ENCODE measurements at regions not wholly inside any gene's neighbourhood (a gene's known extent, or its start where the extent isn't known, plus 50 kb on each side); places are given as distances from the start of the nearest gene placed in this dataset.

DNA sequence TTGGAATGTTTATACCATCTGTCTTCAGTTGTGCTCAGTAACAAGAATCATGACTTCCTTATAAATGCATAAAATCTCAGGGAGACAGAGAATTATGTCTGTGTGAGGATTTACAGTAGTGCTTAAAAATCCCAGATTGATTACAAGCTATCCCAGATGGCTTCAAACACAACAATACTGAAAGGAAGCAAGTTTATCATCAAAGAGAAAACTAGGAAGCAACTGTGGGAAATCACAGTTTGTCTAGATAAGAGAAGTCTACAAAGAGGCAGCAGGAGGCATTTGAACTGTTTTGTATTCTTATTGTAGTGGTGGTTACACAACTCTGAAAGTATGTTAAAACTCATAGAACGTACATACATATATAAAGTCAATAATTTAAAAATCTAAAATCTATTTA lies 104.4 kb upstream of the SALL4 start:
- Histone ChIP-seq H3K9me3 (ENCODE audit: insufficient read depth, low read length) (no peaks in the 10 kb centered on the region), H3K4me3 (ENCODE audit: insufficient read length, low read depth) (no peak overlapping the region), H3K4me1 (ENCODE audit: insufficient read depth, insufficient read length) (no peaks in the 10 kb centered on the region), H3K9ac (ENCODE audit: insufficient read length, low read depth) (no peak overlapping the region), H3K36me3 (ENCODE audit: insufficient read depth, insufficient read length, low read length) (no peaks in the 10 kb centered on the region), H3K27me3 (ENCODE audit: insufficient read depth, insufficient read length) (no peaks in the 10 kb centered on the region)
- no peak for DNase-seq (ENCODE audit: low read depth, low spot score)
- no peak for TF ChIP-seq YY1 (IDR thresholded peaks at IDR 0.05; ENCODE audit: insufficient read depth, insufficient read length)
- TF ChIP-seq SUZ12 (IDR thresholded peaks at IDR 0.05; ENCODE audit: extremely low read depth, insufficient read depth, insufficient read length), result no peak
- no peak for TF ChIP-seq ZNF274 (IDR thresholded peaks at IDR 0.05; ENCODE audit: low read depth, low read length)

DNA sequence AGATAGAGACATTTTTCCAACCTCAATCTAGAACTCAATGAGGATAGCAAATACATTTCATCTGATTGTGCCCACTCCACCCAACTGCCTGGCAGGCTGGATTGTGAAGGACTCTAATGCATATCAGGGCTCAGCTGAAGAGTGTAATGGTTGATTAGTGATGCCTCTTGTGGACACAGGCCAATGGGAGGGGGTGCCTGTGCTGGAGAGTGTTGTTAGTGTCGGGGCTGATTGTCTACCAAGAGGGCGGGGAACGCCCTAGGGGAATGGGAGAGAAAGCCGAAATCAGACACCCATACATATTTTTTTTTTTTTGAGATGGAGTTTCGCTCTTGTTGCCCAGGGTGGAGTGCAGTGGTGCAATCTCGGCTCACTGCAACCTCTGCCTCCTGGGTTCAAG lies 103.7 kb upstream of the SALL4 start:
- Histone ChIP-seq H3K9me3 (ENCODE audit: insufficient read depth, low read length) (no peaks in the 10 kb centered on the region), H3K4me3 (ENCODE audit: insufficient read length, low read depth) (no peak overlapping the region), H3K9ac (ENCODE audit: insufficient read length, low read depth) (no peak overlapping the region), H3K36me3 (ENCODE audit: insufficient read depth, insufficient read length, low read length) (no peaks in the 10 kb centered on the region), H3K4me1 (ENCODE audit: insufficient read depth, insufficient read length) (no peaks in the 10 kb centered on the region), H3K27me3 (ENCODE audit: insufficient read depth, insufficient read length) (no peaks in the 10 kb centered on the region)
- DNase-seq (ENCODE audit: low read depth, low spot score), result no peak
- TF ChIP-seq ZNF274 (IDR thresholded peaks at IDR 0.05; ENCODE audit: low read depth, low read length), result no peak
- TF ChIP-seq SUZ12 (IDR thresholded peaks at IDR 0.05; ENCODE audit: extremely low read depth, insufficient read depth, insufficient read length), result no peak
- TF ChIP-seq YY1 (IDR thresholded peaks at IDR 0.05; ENCODE audit: insufficient read depth, insufficient read length), result no peak

- H3K9ac ChIP-seq (ENCODE audit: insufficient read length, low read depth), result no peak overlapping the region
- no peak overlapping the region for H3K4me3 ChIP-seq (ENCODE audit: insufficient read length, low read depth)
- no peaks in the 10 kb centered on the region for H3K36me3 ChIP-seq (ENCODE audit: insufficient read depth, insufficient read length, low read length)
- DNase-seq (ENCODE audit: low read depth, low spot score), result no peak
- no peak for TF ChIP-seq ZNF274 (IDR thresholded peaks at IDR 0.05; ENCODE audit: low read depth, low read length)
- no peak for TF ChIP-seq YY1 (IDR thresholded peaks at IDR 0.05; ENCODE audit: insufficient read depth, insufficient read length)
- no peak for TF ChIP-seq SUZ12 (IDR thresholded peaks at IDR 0.05; ENCODE audit: extremely low read depth, insufficient read depth, insufficient read length)
- H3K27me3 ChIP-seq (ENCODE audit: insufficient read depth, insufficient read length), result no peaks in the 10 kb centered on the region
- H3K4me1 ChIP-seq (ENCODE audit: insufficient read depth, insufficient read length), result no peaks in the 10 kb centered on the region
- H3K9me3 ChIP-seq (ENCODE audit: insufficient read depth, low read length), result no peaks in the 10 kb centered on the region
These were observed 100.6 kb upstream of the SALL4 start for GRCh38 chr20:51902933-51903332.

DNA sequence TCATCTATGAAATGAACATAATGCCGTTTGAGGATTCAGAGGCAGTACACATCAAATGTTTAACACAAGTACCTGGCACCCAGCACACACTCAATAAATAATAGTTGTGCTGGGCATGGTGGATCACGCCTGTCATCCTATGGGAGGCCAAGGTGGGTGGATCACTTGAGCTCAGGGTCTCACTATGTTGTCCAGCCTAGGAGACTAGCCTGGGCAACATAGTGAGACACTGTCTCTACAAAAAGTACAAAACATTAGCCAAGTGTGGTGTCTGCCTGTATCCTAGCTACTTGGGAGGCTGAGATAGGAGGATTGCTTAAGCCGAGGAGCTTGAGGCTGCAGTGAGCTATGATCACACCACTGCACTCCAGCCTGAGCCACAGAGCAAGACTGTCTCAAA lies 98.1 kb upstream of the SALL4 start:
- no peaks in the 10 kb centered on the region for H3K4me1 ChIP-seq (ENCODE audit: insufficient read depth, insufficient read length)
- no peaks in the 10 kb centered on the region for H3K27me3 ChIP-seq (ENCODE audit: insufficient read depth, insufficient read length)
- H3K36me3 ChIP-seq (ENCODE audit: insufficient read depth, insufficient read length, low read length), result no peaks in the 10 kb centered on the region
- no peak for TF ChIP-seq SUZ12 (IDR thresholded peaks at IDR 0.05; ENCODE audit: extremely low read depth, insufficient read depth, insufficient read length)
- no peak for TF ChIP-seq ZNF274 (IDR thresholded peaks at IDR 0.05; ENCODE audit: low read depth, low read length)
- TF ChIP-seq YY1 (IDR thresholded peaks at IDR 0.05; ENCODE audit: insufficient read depth, insufficient read length), result no peak
- H3K4me3 ChIP-seq (ENCODE audit: insufficient read length, low read depth), result no peak overlapping the region
- DNase-seq (ENCODE audit: low read depth, low spot score), result no peak
- no peak overlapping the region for H3K9ac ChIP-seq (ENCODE audit: insufficient read length, low read depth)
- no peaks in the 10 kb centered on the region for H3K9me3 ChIP-seq (ENCODE audit: insufficient read depth, low read length)

DNA sequence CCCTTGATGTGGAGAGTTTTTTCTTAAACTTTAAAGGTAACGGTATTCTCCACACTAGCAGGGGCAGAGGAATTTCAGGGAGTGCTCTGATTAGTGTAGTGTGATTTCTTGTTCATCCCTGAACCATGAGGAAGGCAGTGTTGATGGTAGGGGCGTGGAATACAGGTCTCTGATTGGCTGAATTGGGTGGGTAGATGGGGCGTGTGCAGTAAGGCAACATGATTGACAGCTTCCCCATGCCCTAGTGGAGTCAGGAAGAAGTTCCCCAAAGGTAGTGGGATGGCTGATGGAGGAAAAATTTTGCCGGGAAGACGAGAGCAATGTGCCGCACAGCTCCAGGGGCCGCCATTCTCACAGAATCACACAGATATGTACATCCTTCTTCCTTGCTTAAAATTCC lies 97.4 kb upstream of the SALL4 start:
- no peak for DNase-seq (ENCODE audit: low read depth, low spot score)
- Histone ChIP-seq H3K4me1 (ENCODE audit: insufficient read depth, insufficient read length) (no peaks in the 10 kb centered on the region), H3K9ac (ENCODE audit: insufficient read length, low read depth) (no peak overlapping the region), H3K27me3 (ENCODE audit: insufficient read depth, insufficient read length) (no peaks in the 10 kb centered on the region), H3K36me3 (ENCODE audit: insufficient read depth, insufficient read length, low read length) (no peaks in the 10 kb centered on the region), H3K9me3 (ENCODE audit: insufficient read depth, low read length) (no peaks in the 10 kb centered on the region), H3K4me3 (ENCODE audit: insufficient read length, low read depth) (no peak overlapping the region)
- TF ChIP-seq SUZ12 (IDR thresholded peaks at IDR 0.05; ENCODE audit: extremely low read depth, insufficient read depth, insufficient read length) (no peak), ZNF274 (IDR thresholded peaks at IDR 0.05; ENCODE audit: low read depth, low read length) (no peak), YY1 (IDR thresholded peaks at IDR 0.05; ENCODE audit: insufficient read depth, insufficient read length) (no peak)

- TF ChIP-seq YY1 (IDR thresholded peaks at IDR 0.05; ENCODE audit: insufficient read depth, insufficient read length), result no peak
- TF ChIP-seq SUZ12 (IDR thresholded peaks at IDR 0.05; ENCODE audit: extremely low read depth, insufficient read depth, insufficient read length), result no peak
- TF ChIP-seq ZNF274 (IDR thresholded peaks at IDR 0.05; ENCODE audit: low read depth, low read length), result no peak
- Histone ChIP-seq H3K27me3 (ENCODE audit: insufficient read depth, insufficient read length) (no peaks in the 10 kb centered on the region), H3K36me3 (ENCODE audit: insufficient read depth, insufficient read length, low read length) (no peaks in the 10 kb centered on the region), H3K4me3 (ENCODE audit: insufficient read length, low read depth) (no peak overlapping the region), H3K4me1 (ENCODE audit: insufficient read depth, insufficient read length) (no peaks in the 10 kb centered on the region), H3K9me3 (ENCODE audit: insufficient read depth, low read length) (no peaks in the 10 kb centered on the region), H3K9ac (ENCODE audit: insufficient read length, low read depth) (no peak overlapping the region)
- DNase-seq (ENCODE audit: low read depth, low spot score), result no peak
These were observed 96.5 kb upstream of the SALL4 start for GRCh38 chr20:51898788-51899187.

DNA sequence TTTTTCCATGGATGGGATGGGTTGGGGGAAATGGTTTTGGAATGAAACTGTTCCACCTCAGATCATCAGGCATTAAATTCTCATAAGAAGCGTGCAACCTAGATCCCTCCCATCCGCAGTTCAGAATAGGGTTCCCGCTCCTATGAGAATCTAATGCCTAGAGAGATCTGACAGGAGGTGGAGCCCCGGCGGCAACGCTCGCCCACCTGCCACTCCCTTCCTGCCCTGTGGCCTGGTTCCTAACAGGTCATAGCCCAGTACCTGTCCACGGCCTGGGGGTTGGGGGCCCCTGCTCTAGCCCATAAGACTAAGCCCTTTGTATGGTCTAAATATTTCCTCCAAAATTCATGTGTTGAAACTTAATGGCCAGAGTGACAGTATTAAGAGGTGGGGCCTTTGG lies 92.3 kb upstream of the SALL4 start:
- H3K27me3 ChIP-seq (ENCODE audit: insufficient read depth, insufficient read length), result no peaks in the 10 kb centered on the region
- DNase-seq (ENCODE audit: low read depth, low spot score), result no peak
- TF ChIP-seq ZNF274 (IDR thresholded peaks at IDR 0.05; ENCODE audit: low read depth, low read length) (no peak), YY1 (IDR thresholded peaks at IDR 0.05; ENCODE audit: insufficient read depth, insufficient read length) (no peak), SUZ12 (IDR thresholded peaks at IDR 0.05; ENCODE audit: extremely low read depth, insufficient read depth, insufficient read length) (no peak)
- no peak overlapping the region for H3K9ac ChIP-seq (ENCODE audit: insufficient read length, low read depth)
- H3K4me1 ChIP-seq (ENCODE audit: insufficient read depth, insufficient read length), result no peaks in the 10 kb centered on the region
- H3K36me3 ChIP-seq (ENCODE audit: insufficient read depth, insufficient read length, low read length), result no peaks in the 10 kb centered on the region
- H3K4me3 ChIP-seq (ENCODE audit: insufficient read length, low read depth), result no peak overlapping the region
- H3K9me3 ChIP-seq (ENCODE audit: insufficient read depth, low read length), result no peaks in the 10 kb centered on the region

GRCh38 chr20:51894201-51894600 lies 91.9 kb upstream of the SALL4 start:
- Histone ChIP-seq H3K9ac (ENCODE audit: insufficient read length, low read depth) (no peak overlapping the region), H3K4me3 (ENCODE audit: insufficient read length, low read depth) (no peak overlapping the region), H3K27me3 (ENCODE audit: insufficient read depth, insufficient read length) (no peaks in the 10 kb centered on the region), H3K36me3 (ENCODE audit: insufficient read depth, insufficient read length, low read length) (no peaks in the 10 kb centered on the region), H3K9me3 (ENCODE audit: insufficient read depth, low read length) (no peaks in the 10 kb centered on the region), H3K4me1 (ENCODE audit: insufficient read depth, insufficient read length) (no peaks in the 10 kb centered on the region)
- TF ChIP-seq ZNF274 (IDR thresholded peaks at IDR 0.05; ENCODE audit: low read depth, low read length), result no peak
- TF ChIP-seq YY1 (IDR thresholded peaks at IDR 0.05; ENCODE audit: insufficient read depth, insufficient read length), result no peak
- TF ChIP-seq SUZ12 (IDR thresholded peaks at IDR 0.05; ENCODE audit: extremely low read depth, insufficient read depth, insufficient read length), result no peak
- DNase-seq (ENCODE audit: low read depth, low spot score), result no peak

All from NT2/D1 (cell line).